HEK293 (cell line): ENCODE measurements at regions not wholly inside any gene's neighbourhood (a gene's known extent, or its start where the extent isn't known, plus 50 kb on each side); places are given as distances from the start of the nearest gene placed in this dataset.

Source experiments
- CTCF ChIP-seq: fragments of 450-650 bp; formaldehyde crosslinking; IDR thresholded peaks from 2 replicates; pipeline ENCODE4 v1.5.1; 2016; ENCODE audit warnings: missing biosample characterization, missing genetic modification characterization
- KLF8 ChIP-seq: fragments of 450-650 bp; formaldehyde crosslinking; IDR thresholded peaks from 2 replicates; pipeline ENCODE4 v1.5.1; 2016; ENCODE audit warnings: missing biosample characterization, missing genetic modification characterization
- MYNN ChIP-seq: fragments of 450-650 bp; formaldehyde crosslinking; IDR thresholded peaks from 2 replicates; pipeline ENCODE4 v1.5.1; 2016; ENCODE audit warnings: missing biosample characterization, missing genetic modification characterization, borderline replicate concordance
- PATZ1 ChIP-seq: fragments of 450-650 bp; formaldehyde crosslinking; IDR thresholded peaks from 2 replicates; pipeline ENCODE4 v1.5.1; 2016; ENCODE audit warnings: missing biosample characterization, missing genetic modification characterization
- REST ChIP-seq: fragments of 450-650 bp; formaldehyde crosslinking; IDR thresholded peaks from 2 replicates; pipeline ENCODE4 v1.5.1; 2016; ENCODE audit warnings: missing biosample characterization, missing genetic modification characterization
- ZNF174 ChIP-seq: fragments of 450-650 bp; formaldehyde crosslinking; IDR thresholded peaks from 2 replicates; pipeline ENCODE4 v1.5.0; 2017; ENCODE audit warnings: missing biosample characterization, mild to moderate bottlenecking, missing genetic modification characterization
- ZNF211 ChIP-seq: fragments of 450-650 bp; formaldehyde crosslinking; IDR thresholded peaks from 2 replicates; pipeline ENCODE4 v1.5.1; 2016; ENCODE audit warnings: low read depth, missing biosample characterization, missing genetic modification characterization
- ZNF24 ChIP-seq: fragments of 450-650 bp; formaldehyde crosslinking; IDR thresholded peaks from 2 replicates; pipeline ENCODE4 v1.5.1; 2016; ENCODE audit warnings: missing biosample characterization, missing genetic modification characterization
- ZNF341 ChIP-seq: fragments of 450-650 bp; formaldehyde crosslinking; IDR thresholded peaks from 2 replicates; pipeline ENCODE4; 2016; ENCODE audit warnings: low read depth, missing biosample characterization, missing genetic modification characterization
- ZNF639 ChIP-seq: fragments of 450-650 bp; formaldehyde crosslinking; IDR thresholded peaks from 2 replicates; pipeline ENCODE4 v1.5.1; 2016; ENCODE audit warnings: missing biosample characterization, missing genetic modification characterization
- ZNF660 ChIP-seq: fragments of 450-650 bp; IDR thresholded peaks from 2 replicates; pipeline ENCODE4 v1.5.1; 2018; ENCODE audit warnings: missing biosample characterization, mild to moderate bottlenecking, missing genetic modification characterization
- ZNF76 ChIP-seq: fragments of 450-650 bp; formaldehyde crosslinking; IDR thresholded peaks from 2 replicates; pipeline ENCODE4; 2016; ENCODE audit warnings: low read depth, missing biosample characterization, missing genetic modification characterization, borderline replicate concordance

DNA sequence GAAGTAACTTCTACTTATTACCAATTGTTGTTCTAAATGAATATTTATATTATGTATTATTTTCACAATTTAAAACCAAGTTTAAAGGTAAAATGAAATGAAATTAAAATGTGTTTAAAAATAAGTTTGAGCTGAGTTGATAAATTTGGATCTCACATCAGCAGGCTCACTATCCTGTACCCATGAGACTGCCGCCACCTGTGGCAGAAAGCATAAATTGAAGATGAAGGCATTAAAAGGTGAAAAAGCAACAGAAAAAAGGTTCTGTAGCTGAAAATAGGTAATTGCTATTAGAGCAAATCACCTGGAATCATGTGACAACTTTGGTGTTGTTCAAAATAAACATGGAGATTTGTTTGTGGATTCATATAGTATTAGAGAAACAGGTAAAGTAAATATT is 133.0 kb upstream of the CADM2 start:
- TF ChIP-seq ZNF174 (tag by site-specific recombination) (no peak), REST (tag by site-specific recombination) (no peak), ZNF341 (tag by site-specific recombination) (no peak), ZNF660 (tag by site-specific recombination) (no peak), ZNF24 (tag by site-specific recombination) (no peak), KLF8 (tag by site-specific recombination) (no peak), MYNN (tag by site-specific recombination) (no peak), ZNF76 (tag by site-specific recombination) (no peak), ZNF639 (tag by site-specific recombination) (no peak), CTCF (tag by site-specific recombination) (no peak), ZNF211 (tag by site-specific recombination) (no peak), PATZ1 (no peak)
